ENCODE measurements at regions not wholly inside any gene's neighbourhood (a gene's known extent, or its start where the extent isn't known, plus 50 kb on each side); places are given as distances from the start of the nearest gene placed in this dataset.

DNA sequence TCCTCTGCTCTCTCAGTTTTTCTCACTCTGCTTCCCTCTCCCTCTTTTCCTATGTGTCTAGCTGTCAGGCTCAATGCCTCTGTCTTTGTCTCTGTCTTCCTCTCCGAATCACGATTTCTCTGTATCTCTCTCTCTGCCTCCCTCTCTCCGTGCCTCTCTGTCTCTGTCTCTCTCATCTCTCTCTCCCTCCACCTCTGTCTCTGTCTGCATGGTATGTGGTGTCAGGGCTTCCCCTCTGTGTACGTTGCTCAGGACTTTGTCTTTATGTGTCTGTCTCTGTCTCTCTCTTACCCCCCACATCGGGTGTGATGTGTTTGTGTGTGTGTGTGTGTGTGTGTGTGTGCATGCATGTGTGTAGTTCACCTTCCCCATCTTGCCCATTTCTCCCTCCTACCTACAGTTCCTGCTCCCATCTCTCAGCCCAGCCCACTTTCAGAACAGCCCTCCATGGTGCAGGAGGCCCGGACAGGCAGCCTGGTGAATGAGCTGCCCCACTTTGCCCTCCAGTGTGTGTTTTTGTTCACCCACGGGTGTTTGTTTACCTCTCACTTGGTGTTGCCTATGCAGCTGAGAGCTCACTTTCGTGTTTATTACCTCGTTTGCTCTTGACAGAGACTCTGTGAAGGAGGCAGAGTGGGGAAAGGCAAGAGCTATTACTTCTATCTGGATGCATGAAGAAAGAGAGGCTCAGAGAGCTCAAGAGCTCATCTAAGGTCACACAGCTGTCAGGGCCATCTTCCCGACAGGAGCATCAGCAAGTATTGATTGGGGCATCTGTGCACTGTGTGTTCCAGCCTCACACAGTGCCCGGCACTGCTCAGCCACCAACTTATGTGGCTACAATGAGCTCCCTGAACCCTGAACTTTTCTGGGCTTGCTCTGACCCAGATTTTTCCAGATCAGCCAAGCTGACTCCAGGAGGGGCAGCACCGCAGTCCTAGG is 163.5 kb upstream of the ZMIZ1 start:
- DNase-seq (ENCODE audit: low spot score): no peak

DNA sequence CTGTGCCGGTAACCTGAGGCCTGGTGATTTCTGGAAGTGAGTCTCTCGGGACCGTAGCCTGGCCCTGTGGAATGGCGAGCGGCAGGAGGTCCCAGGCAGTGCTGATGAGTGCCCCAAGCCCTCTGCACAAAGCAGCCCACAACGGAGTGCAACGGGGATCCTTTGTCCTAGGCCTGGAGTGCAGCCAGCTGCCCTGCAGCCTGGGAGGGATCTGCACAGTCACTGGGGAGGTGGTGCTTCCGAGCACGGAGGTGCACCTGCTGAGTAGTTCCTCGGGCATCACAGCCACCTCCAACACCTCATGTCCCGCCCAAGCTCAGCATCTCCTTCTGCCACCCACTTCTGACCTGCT is 162.8 kb upstream of the ZMIZ1 start:
- DNase-seq (ENCODE audit: low spot score): no peak

DNA sequence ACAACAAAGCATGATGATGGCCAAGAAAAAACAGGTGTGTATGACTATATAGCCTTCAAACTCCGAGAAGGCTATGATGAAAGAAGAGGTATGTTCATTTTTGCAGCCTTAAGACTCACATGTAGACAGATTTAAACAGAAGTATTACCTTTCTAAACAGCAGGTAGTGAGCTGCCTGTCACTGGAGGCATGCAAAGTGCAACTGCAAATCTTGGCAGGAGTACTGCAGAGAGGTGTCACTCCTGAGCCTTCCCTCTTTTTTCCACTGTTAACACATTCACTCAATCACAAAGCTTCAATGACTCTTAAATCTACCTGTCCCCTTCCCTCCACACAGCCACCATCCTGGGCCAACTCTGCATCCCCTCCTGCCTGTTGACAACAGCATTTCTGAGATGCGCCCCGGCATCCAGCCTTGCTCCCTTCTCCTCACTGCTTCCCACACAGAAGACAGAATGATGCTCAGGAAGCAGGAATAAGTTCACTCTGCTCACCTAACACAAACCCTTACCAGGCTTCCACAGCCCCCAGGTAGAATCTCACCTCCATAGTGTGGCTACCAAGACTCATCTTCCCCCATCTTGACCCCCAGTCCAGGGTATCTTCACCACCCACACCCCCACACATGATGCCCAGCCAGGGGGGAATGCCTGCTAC is 161.9 kb upstream of the ZMIZ1 start:
- no peak for DNase-seq (ENCODE audit: low spot score)

DNA sequence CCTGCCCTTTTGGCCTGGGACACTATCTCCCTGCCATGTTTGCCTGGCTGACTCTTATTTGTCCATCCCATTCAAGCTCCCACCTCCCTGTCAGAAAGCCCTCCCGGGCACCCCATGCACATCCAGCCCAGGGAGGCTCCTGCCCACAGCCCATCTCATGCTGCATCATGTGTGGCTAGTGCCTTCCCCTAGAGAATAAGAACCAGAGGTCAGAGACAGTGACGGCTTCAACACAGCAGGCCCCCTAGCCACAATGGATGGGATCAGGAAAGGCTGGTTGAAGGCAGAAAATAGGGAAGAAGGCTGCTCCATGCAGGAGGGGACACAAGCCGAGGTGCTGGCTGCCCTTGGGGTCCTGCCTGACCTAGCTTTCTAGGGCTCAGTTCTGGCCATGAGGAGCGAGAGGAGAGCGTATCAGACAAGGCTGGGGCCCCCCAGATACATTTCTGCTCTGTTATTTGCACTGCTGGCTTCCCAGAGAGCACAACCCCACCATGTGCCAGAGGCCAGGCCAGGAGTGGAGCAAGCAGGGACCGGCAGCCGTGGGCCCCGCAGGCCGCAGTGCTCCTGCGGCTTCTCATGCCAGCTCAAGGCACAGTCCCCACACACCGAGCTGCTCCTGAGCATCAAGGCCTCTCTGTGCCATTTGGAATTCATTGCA is 161.1 kb upstream of the ZMIZ1 start:
- DNase-seq (ENCODE audit: low spot score): no peak

DNA sequence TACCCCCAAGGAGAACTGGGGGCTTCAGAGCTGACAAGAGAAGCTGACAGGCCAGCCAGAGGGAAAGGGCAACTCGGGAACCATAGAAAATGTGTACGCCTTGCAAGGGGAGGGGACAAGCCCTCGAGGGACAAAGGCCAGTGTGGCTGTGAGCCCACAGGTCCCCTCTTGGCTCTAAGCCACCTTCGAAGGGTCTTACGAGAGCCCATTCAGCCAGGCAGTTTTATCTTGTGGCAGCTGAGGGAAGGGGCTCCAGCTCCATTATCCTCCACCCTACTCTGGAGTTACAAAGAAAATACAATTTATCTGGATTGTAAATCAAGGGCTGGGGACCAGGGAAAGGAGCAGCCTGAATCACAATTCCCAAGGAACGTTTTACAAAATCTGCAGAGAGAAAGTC is 159.5 kb upstream of the ZMIZ1 start:
- DNase-seq (ENCODE audit: low spot score): no peak

DNA sequence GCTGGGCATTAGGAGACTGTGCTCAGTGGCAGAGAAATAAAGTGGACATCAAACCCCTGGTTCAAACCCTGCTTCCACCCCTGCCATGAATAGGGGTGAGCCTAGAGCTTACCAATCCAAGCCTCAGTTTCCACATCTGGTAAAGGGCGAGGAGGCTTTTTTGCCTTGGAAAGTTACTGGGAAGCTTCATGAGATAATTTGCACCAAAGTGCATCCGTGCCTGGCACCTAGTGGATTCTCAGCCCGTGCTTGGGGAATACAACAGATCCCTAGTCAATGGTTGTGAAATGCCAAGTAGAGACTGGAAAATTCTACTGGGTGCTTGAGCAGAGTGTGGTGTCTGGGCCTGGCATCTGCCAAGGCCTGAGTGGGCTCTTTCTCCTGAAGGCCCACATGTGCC is 158.7 kb upstream of the ZMIZ1 start:
- no peak for DNase-seq (ENCODE audit: low spot score)

DNA sequence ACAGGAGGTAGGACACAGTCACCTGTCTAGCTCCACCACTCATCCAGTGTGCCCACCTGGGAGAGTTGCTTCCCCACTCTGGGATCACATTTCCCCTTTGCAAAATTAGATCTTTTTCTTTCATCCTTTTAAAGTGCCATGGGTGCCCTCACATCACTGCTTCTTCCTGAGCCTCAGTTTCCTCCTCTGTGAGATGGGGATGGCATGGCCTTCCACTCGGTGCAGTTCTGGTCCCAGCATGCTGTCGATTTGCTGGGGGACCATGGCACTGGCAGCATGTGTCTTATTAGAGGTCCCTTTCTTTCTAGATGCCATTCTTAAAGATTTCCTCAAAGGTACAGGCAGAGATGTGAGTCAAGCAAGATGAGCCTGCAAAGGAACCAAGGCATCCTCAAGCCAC is 158.3 kb upstream of the ZMIZ1 start:
- DNase-seq (ENCODE audit: low spot score): no peak

DNA sequence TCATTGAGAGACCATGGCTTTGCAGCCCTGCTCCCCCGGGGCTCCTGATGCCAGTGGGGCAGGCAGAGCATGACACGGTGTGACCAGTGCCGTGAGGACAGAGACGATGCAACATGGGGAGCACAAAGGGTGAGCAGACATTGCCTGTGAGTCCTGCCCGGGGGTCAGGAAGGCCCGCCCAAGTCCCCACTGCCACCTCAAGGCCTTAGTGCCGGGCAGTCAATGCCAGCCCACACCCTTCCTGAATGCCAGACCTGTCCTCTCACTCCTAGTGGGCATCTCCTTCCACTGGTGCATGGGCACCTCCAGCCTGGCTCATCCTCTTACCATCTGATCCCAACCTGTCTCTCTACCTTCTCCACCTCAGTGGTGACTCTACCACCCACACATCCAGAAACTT is 157.9 kb upstream of the ZMIZ1 start:
- no peak for DNase-seq (ENCODE audit: low spot score)

DNA sequence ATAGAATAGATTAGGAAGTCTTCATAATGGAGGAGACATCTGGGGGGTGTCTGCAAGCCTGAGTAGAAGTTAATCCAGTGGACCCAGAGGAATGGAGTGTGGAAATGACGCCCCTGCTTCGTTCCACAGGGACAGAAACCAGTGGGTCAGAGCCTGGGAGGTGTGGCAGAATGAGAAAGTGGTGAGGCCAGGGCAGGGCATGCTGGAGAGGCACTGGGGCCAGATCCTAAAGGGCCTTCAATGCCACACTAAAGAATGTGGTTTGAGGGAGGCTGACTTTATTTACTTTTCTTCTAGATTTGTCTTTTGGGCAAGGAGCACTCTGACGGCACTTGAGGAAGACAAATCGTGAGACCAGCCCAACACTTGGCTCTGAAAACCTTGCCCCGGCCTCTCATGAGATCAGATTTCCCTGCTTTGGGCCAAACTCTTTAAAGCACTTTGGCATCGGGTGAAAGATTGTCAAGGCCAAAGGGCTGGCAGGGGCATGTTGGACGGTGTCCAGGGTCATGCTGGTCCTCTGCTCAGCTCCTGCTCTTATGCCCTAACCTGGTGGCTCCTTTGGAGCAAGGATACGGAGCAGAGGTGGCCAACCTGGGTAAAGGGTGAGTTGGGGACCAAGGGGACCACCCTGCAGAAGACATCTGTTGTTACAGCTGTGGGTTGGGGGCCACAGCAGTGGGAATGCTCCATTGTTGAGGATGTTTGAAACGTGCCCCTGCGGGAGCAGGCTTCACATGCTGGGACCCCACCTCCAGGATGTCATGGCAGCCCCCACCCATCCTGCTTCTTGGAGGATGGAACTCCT is 157.0 kb upstream of the ZMIZ1 start:
- no peak for DNase-seq (ENCODE audit: low spot score)

DNA sequence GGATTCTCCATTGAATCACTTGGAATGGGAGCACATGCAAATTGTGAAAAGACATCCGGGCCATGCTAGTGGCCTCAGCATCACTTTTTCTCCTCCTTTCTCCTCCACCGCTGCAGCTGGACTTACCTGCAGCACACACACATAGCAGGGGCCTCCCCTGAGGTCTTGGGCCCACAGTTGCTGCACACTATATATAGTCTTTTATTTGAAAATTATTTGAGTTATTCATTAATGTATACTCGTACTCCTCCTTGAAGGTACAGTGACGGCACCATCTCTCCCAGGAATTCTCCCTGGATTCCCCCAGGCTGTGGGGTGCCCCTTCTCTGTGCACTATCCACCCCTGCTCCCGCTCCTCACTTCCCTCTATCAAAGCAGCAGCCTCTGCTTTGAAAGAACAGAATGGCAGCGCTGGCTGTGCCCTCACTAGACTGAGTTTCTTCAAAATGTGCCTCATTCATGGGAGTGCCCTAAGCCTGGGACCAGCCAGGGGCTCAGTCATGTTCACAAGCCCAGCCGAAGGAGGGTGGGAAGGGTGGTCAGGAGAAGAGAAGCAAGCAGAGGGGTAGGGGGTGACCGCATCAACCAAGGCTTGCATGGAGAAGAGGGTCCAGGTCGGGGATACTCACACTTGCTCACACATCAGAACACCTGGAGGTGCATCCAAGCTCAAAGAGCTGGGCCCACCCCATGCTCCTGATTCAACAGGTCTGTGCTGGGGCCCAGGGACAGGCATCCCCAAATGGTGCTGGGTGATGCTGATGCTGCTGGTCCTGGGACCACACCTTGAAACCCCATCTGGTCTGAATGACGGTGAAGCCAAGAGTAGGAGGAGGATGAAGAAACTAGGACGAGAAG is 156.2 kb upstream of the ZMIZ1 start:
- no peak for DNase-seq (ENCODE audit: low spot score)

DNA sequence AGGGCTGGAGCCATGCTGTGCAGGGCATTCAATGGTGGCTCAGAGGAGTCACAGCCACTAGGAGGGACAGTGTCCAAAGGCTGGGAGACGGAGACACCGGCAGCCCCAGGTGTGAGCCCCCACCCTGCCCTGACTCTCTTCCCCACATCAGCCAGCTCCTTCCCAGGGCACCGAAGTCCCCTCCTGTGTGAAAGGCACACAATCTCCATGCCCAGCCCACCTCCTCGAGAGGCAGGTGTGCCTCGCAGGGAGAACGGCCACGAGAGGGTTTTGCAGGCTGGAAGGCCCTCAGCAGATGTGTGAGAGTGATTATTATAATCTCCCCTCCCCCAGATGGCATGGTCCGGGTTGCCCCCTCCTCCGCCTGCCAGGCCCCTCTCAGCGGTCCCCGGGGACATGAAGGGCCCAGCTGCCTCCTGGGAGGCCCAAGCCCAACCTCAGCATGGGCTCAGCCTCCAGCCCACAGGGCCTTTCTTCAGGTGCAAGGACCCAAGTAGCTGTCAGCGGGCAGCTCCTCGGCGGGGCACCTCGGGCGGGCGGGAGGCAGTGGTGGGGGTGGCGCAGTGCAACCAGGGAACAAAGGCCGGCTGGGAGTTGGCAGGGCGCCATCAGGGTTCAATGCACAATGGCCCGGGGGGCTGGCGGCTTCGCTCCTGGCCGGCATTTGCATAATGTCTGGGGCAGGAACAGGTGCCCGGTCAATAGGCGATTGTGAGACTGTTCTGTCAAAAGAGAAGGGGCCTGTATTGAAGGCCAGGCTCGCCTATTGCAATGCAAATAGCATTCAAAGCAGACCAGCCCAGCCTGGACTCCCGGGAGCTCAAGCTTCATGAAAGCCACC is 155.3 kb upstream of the ZMIZ1 start:
- DNase-seq (ENCODE audit: low spot score): no peak

DNA sequence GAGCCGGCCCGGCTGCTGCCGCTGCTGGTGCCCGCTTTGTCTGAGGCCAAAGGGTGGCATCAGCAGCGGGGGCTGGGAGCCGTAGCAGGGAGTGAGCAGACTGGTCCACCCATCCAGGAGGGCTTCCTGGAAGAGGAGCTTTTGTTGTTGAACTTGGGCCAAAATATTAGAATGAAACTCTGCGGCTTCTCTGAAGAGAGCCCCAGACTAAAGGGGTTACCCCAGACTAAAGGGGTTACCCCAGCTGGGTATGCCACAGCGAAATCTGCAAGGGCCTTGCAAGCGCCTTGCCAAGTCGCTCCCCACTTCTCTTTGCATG is 154.7 kb upstream of the ZMIZ1 start:
- no peak for DNase-seq (ENCODE audit: low spot score)

DNA sequence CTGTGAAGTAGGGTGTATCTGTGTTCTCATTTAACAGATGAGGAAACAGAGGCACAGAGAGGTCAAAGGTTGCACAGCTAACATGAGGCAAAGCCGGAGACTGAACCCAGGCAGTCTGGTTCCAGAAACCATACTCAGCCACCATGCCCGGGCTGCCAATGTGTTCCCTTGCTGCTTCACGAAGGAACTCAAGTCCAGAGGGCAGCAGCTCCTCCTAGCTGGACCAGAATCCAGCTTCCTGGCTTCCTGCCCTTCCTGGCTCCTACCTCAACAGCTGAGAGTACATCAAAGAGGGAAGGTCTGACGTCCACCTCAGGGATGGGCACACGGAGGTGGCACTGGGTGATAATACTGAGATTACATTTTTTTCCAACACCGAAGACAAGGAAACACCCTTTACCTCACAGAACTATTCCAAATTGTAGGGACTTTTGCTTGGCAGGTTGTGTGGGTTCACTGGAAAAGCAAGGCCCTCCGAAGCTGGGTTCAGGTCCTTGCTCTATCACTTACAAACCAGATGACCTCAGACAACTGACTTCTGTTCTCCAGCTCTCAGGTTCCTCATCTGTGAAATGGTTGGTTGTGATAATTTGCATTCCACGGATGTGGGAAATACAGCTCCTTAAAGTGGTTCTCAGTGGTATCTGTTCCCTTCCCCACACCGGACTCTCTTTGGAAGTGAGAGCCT is 154.1 kb upstream of the ZMIZ1 start:
- DNase-seq (ENCODE audit: low spot score): no peak

DNA sequence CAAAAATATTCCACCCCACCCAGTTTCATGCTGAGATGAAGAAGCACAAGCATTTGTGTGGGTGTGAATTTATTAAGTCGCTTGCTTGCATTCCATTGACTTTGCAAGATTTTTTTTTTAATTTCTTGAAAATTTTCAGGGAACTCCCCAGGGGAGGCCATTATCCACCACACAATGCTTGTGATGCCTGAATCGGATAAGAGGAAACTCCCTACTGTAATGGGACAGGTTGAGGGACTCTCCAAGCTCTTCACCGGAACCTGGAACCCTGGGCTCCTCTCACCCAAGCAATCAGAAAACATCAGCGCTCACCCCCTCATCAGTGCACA is 153.6 kb upstream of the ZMIZ1 start:
- no peak for DNase-seq (ENCODE audit: low spot score)

DNA sequence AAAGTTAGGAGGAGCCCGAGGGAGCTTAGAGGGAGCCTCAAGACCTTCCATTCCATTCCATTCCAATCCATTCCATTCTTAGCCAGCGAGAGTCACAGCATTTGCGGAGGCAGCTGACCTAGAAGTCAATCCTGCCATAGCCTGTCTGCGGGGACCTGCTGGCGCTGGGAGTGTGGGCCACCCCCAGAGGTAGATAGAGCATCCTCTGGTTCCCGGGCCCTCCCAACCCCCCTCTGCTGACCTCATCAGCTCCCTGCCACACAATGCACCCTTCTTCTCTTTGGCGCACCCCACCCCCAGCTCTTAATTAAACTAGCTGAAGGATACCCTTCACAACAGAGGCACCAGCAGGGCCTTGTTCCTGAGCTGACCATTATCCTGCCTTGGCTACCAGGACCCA is 152.5 kb upstream of the ZMIZ1 start:
- no peak for DNase-seq (ENCODE audit: low spot score)

DNA sequence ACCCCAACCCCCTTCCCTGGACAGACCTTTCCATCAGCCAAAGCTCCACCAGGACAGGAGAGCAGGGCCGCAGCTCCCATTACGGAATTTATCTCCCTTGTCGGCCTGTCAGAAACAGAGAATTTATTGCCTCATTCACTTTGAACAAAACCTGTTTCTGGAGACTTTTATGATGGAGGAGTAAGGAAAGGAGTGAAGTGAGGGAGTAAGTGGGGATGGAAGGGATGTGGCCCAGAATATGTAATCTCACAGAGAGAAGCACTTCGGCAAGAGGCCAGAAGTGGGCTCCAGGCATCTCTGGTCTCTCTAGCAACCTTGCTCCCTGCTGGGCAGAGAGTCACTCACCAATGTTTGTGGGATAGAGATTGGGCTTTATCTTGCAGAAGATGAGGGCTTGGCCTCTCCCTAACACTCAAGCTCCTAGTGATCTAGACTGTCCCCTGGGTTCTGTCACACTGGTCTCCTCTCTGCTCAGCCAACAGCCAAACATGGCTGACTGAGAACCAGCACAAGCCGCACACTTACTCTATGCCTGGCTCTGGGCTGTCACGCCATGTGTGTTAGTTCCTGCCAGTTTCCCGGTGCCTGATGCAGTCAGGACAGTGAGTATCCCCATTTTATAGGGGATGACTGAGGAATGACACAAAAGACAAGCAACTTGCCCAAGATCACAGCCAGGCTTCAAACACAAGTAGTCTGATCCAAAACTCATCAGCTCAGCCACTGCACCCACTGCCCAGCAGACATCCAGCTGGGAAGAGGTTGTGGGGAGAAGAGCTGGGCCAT is 149.4 kb upstream of the ZMIZ1 start:
- DNase-seq (ENCODE audit: low spot score): no peak

DNA sequence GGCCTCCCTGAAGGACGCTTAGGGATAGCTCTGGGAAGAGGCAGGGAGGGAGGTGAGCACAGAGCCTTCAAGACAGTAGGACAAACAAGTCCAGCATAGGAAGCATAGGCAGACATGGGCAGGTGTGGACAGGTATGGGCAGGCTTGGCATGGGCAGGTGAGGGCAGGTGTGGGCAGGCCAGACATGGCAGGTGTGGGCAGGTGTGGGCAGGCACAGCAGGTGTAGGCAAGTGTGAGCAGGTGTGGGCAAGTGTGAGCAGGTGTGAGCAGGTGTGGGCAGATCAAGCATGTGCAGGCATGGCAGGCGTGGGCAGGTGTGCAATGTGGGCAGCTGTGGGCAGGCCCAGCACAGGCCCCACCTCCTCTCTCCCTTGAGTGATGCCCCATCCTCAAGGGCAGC is 148.8 kb upstream of the ZMIZ1 start:
- no peak for DNase-seq (ENCODE audit: low spot score)

DNA sequence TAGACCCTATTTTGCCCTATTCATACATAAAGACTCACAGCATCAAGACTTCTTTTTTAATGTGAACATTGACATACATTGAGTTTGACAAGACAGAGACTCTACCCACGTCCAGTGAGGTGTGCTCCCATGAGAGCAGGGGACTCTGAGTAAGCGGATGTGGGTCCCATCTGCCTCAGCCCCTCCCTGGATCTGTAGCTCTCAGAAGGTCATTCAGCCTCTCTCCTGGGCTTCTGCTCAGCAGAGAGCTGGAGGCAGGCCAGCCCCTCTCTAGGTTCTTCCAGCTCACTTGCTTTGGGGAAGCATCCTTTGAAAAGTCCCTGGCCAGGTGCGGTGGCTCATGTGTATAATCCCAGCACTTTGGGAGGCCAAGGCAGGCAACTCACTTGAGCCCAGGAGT is 146.9 kb upstream of the ZMIZ1 start:
- no peak for DNase-seq (ENCODE audit: low spot score)

DNA sequence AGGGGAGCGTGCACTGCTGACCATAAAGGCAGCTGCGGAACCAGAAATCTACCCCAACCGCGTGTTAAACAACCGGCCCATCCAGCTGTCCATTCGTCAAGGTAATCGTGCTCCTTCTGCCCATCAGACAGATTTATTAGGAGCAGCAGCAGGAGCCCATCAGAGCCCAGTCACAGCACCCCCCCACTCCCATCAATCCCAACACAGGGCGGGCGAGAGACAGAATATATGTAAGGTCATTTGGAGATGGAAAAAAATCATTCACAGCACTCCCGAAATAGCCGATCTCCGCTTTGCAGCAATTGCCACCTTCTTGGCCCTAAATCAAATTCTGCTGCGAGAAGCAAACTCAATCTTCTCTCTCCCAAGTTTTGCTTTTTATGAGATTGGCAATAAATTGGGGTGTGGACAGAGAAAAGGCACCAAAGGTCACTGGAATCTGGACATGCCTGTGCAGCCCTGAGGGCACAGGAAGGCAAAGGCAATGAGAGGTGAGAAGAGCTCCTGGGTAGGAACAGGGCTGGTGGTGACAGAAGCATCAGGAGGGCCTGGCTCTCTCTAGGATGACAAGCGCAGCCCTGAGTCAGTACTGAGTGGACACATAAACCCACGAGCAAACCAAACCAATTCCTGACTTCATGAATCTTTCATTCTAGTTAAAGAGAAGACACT is 145.0 kb upstream of the ZMIZ1 start:
- DNase-seq (ENCODE audit: low spot score): no peak
